Thymus (tissue), 11 donors: ENCODE measurements at regions not wholly inside any gene's neighbourhood (a gene's known extent, or its start where the extent isn't known, plus 50 kb on each side); places are given as distances from the start of the nearest gene placed in this dataset.

Experiments used
- DNase-seq, 9 donors: peaks; one replicate each; pipeline ENCODE4 v3.0.0-alpha.2; 2013; ENCODE audit warnings: low spot score in 9 of 9, low read depth in 6 of 9, missing footprints in 1 of 9
- H3K27ac ChIP-seq, 2 donors: one replicate each; pipeline ENCODE4 v1.5.1; 2013; ENCODE audit warnings: control low read depth in 1 of 2, low read depth in 1 of 2, low read length in 1 of 2, mild to moderate bottlenecking in 1 of 2, moderate library complexity in 1 of 2
- H3K27me3 ChIP-seq, 2 donors: one replicate each; pipeline ENCODE4 v1.5.1; 2013; ENCODE audit warnings: low read length in 1 of 2; ENCODE audit not compliant: control insufficient read depth in 2 of 2, insufficient read depth in 1 of 2
- H3K36me3 ChIP-seq, 2 donors: one replicate each; pipeline ENCODE4 v1.5.1; 2013; ENCODE audit warnings: low read length in 1 of 2, mild to moderate bottlenecking in 1 of 2, moderate library complexity in 1 of 2; ENCODE audit not compliant: control insufficient read depth in 2 of 2, insufficient read depth in 2 of 2
- H3K4me1 ChIP-seq, 2 donors: one replicate each; pipeline ENCODE4 v1.5.1; 2013; ENCODE audit warnings: low read length in 2 of 2; ENCODE audit not compliant: control insufficient read depth in 2 of 2, insufficient read depth in 2 of 2
- H3K4me3 ChIP-seq, 2 donors: one replicate each; pipeline ENCODE4 v1.5.1; 2013; ENCODE audit warnings: low read length in 2 of 2, control low read depth in 1 of 2, mild to moderate bottlenecking in 1 of 2
- H3K9me3 ChIP-seq, 2 donors: one replicate each; pipeline ENCODE4 v1.5.1; 2013; ENCODE audit warnings: low read length in 1 of 2, mild to moderate bottlenecking in 1 of 2; ENCODE audit not compliant: control insufficient read depth in 2 of 2, insufficient read depth in 1 of 2
- WGBS: extraction: QIAGEN DNeasy Blood & Tissue Kit; methylation state at CpG from one replicate; pipeline ENCODE4 v1.1.7; 2013; 5-methylcytosine and 5-hydroxymethylcytosine counted together
- donor health status: healthy.

DNA sequence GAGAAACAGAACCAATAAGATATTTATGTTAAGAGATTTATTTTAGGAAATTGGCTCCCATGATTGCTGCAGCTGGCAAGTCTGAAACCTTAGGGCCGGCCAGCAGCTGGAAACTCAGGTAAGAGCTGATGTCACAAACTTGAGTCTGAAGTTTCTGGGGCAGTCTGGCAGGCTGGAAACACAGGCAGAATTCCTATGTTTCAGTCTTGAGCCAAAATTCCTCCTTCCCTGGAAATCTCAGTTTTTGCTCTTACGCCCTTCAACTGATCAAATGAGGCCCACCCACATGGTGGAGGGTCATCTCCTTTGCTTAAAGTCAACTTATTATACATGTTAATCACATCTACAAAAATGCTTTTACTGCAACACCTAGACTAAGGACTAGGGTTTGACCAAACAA is 184.1 kb downstream of the SOD2 start:
- H3K4me1 ChIP-seq, result no peaks in the 10 kb centered on the region
- no peak for DNase-seq
- no peak overlapping the region for H3K27ac ChIP-seq
- 97% methylated on average over 2 of the region's 2 CpGs for WGBS
- H3K4me3 ChIP-seq, result no peak overlapping the region
- no peaks in the 10 kb centered on the region for H3K36me3 ChIP-seq
- H3K27me3 ChIP-seq, result no peaks in the 10 kb centered on the region
- no peaks in the 10 kb centered on the region for H3K9me3 ChIP-seq

- H3K36me3 ChIP-seq, result no peaks in the 10 kb centered on the region
- no peak for DNase-seq
- H3K4me3 ChIP-seq, result no peak overlapping the region
- H3K27ac ChIP-seq, result no peak overlapping the region
- no peaks in the 10 kb centered on the region for H3K4me1 ChIP-seq
- H3K9me3 ChIP-seq, result no peaks in the 10 kb centered on the region
- WGBS, result 68% methylated on average over 4 of the region's 4 CpGs
- H3K27me3 ChIP-seq, result no peaks in the 10 kb centered on the region
Measured at GRCh38 chr6:159506048-159506447, 187.0 kb downstream of the SOD2 start.

DNA sequence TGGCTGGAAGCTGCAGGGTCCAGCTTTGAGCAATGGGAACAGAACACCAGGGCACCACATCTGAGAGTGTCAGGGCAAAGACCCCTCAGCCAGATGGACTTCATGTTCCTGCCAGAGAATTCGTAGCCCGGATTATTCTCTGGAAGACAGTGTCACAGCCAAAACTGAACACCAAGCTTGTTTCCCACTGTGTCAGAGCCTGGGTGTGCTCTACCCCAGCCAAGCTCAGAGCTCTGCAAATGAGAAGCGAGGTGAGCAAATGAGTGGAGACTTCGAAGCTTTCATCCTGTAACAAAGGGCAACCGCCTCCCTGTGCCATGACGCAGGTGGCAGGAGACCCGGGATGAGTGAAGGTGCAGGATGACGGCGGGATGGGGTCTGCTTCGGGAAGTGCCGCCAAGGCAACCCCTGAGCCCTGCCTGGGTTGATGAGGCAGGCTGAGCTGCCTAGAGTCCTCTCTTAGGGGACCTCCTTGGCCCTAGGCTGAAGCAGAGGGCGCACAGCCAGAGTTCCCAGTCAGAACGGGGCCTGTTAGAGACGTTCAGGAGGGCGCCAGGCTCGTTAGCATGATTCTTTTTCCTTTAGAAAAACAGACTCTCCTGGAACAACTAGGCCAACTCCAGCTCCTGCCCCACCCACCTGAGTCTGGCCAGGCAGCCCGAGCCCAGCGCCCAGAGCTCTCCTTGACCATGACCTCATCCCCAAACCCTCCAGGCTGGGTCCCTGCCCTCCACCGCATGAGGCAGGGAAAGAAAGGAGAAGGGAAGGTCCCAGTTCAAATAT is 187.7 kb downstream of the SOD2 start:
- H3K27me3 ChIP-seq, result no peaks in the 10 kb centered on the region
- 90% methylated on average over 19 of the region's 19 CpGs for WGBS
- H3K4me1 ChIP-seq, result no peaks in the 10 kb centered on the region
- DNase-seq, result no peak
- H3K27ac ChIP-seq, result no peak overlapping the region
- no peaks in the 10 kb centered on the region for H3K36me3 ChIP-seq
- no peak overlapping the region for H3K4me3 ChIP-seq
- H3K9me3 ChIP-seq, result no peaks in the 10 kb centered on the region

GRCh38 chr6:159501558-159501957 is 191.5 kb downstream of the SOD2 start:
- Histone ChIP-seq H3K4me3 (no peak overlapping the region), H3K27me3 (no peaks in the 10 kb centered on the region), H3K27ac (no peak overlapping the region), H3K4me1 (no peaks in the 10 kb centered on the region), H3K9me3 (no peaks in the 10 kb centered on the region), H3K36me3 (no peaks in the 10 kb centered on the region)
- no peak for DNase-seq

GRCh38 chr6:159499034-159499433 is 194.0 kb downstream of the SOD2 start:
- 87% methylated on average over 3 of the region's 3 CpGs for WGBS
- Histone ChIP-seq H3K4me3 (no peak overlapping the region), H3K27me3 (no peaks in the 10 kb centered on the region), H3K27ac (no peak overlapping the region), H3K36me3 (no peaks in the 10 kb centered on the region), H3K4me1 (no peaks in the 10 kb centered on the region), H3K9me3 (no peaks in the 10 kb centered on the region)
- DNase-seq, result no peak

DNA sequence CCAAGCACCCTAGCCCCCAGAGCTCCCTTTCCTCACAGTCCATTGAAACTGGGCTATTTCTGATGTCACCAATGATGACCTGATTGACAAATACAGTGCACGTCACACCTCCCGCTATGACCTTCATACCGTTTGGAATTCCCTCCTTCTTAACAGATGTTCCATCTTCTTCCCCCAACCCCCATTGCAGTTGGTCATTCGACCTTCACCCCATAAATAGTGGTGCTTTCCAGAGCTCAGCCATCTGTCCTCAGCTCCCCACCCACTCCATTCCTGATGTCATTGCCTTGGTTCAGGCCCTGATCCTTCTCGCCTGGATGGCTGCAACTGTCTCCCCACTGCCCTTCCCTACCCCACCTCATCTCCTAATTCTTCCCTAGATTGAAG is 198.5 kb downstream of the SOD2 start:
- no peaks in the 10 kb centered on the region for H3K9me3 ChIP-seq
- no peak overlapping the region for H3K27ac ChIP-seq
- whole genome bisulfite sequencing, result 88% methylated on average over 5 of the region's 5 CpGs
- no peaks in the 10 kb centered on the region for H3K4me1 ChIP-seq
- H3K4me3 ChIP-seq, result no peak overlapping the region
- no peaks in the 10 kb centered on the region for H3K36me3 ChIP-seq
- H3K27me3 ChIP-seq, result no peaks in the 10 kb centered on the region
- DNase-seq, result no peak

DNA sequence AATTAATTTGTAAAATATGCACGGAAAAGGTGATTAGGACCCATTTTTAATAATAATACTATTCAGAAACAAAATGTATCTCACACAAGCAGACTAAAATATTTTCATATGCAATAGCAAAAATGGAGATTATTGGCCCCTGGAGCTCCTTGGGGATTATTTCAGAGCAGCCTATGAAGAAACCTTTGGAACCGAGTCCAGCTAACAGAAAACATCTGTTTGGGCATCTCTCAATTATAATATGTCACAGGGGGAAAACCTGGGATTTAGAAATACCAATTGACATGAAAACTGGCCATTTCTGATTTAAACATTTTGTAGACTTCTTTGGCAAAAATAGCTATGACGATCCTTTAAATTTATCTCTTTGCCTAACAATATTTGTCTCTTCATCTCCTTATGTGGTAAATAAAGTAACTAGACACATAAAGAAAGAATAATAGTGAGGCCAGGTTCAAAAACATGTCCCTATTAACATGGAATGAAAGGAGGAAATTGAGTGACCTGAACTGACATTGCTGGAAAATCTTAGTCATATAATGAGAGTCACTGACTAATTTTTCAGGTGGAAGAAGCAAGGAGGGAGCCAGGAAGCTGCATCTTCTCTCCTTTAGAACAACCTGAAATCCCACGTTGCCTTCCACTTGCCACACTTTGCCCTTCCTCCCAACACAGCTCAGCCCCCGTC is 199.0 kb downstream of the SOD2 start:
- WGBS, result 88% methylated on average over 5 of the region's 5 CpGs
- Histone ChIP-seq H3K4me3 (no peak overlapping the region), H3K27ac (no peak overlapping the region), H3K36me3 (no peaks in the 10 kb centered on the region), H3K27me3 (no peaks in the 10 kb centered on the region), H3K4me1 (no peaks in the 10 kb centered on the region), H3K9me3 (no peaks in the 10 kb centered on the region)
- DNase-seq, result no peak

- 93% methylated on average over 15 of the region's 15 CpGs for whole genome bisulfite sequencing
- H3K27me3 ChIP-seq, result no peaks in the 10 kb centered on the region
- no peaks in the 10 kb centered on the region for H3K36me3 ChIP-seq
- no peaks in the 10 kb centered on the region for H3K4me1 ChIP-seq
- H3K9me3 ChIP-seq, result no peaks in the 10 kb centered on the region
- H3K27ac ChIP-seq, result no peak overlapping the region
- no peak overlapping the region for H3K4me3 ChIP-seq
- no peak for DNase-seq
Measured at GRCh38 chr6:159493231-159493897, 199.7 kb downstream of the SOD2 start.

GRCh38 chr6:159490298-159490937 is 202.6 kb downstream of the SOD2 start:
- H3K4me1 ChIP-seq, result no peaks in the 10 kb centered on the region
- no peak overlapping the region for H3K27ac ChIP-seq
- DNase-seq, result no peak
- H3K36me3 ChIP-seq, result no peaks in the 10 kb centered on the region
- H3K27me3 ChIP-seq, result no peaks in the 10 kb centered on the region
- WGBS, result 77% methylated on average over 6 of the region's 6 CpGs
- H3K9me3 ChIP-seq, result no peaks in the 10 kb centered on the region
- H3K4me3 ChIP-seq, result no peak overlapping the region
